Natural killer cell (primary cell): ENCODE measurements at regions not wholly inside any gene's neighbourhood (a gene's known extent, or its start where the extent isn't known, plus 50 kb on each side); places are given as distances from the start of the nearest gene placed in this dataset.

Source experiments
- ATAC-seq, 3 donors: fragments of 150-1000 bp in 2 of 3; fragments of 200-7000 bp in 1 of 3; cut with Tn5 transposase; 1 replicate in 1 of 3; 2 replicates in 2 of 3; pipeline ENCODE4 v1.10.0; 2021; ENCODE audit warnings: mild to moderate bottlenecking in 2 of 3, moderate library complexity in 2 of 3
- DNase-seq, 2 donors: peaks; one replicate each; pipeline versions ENCODE4 v3.0.0 to v3.0.0-alpha.2; 2013 to 2021; ENCODE audit warnings: mixed read lengths in 1 of 2
- H3K27ac ChIP-seq: one replicate; pipeline ENCODE4 v1.5.1; 2013; ENCODE audit warnings: mild to moderate bottlenecking, low read length
- H3K27me3 ChIP-seq: one replicate; pipeline ENCODE4 v1.6.1; 2013; ENCODE audit warnings: low read length; ENCODE audit not compliant: control insufficient read depth, insufficient read depth
- H3K36me3 ChIP-seq: one replicate; pipeline ENCODE4 v1.6.1; 2013; ENCODE audit warnings: low read length; ENCODE audit not compliant: control insufficient read depth, insufficient read depth
- H3K4me1 ChIP-seq: one replicate; pipeline ENCODE4 v1.6.1; 2013; ENCODE audit warnings: low read length; ENCODE audit not compliant: control insufficient read depth, insufficient read depth
- H3K4me3 ChIP-seq: one replicate; pipeline ENCODE4 v1.5.1; 2013; ENCODE audit warnings: low read length
- H3K9me3 ChIP-seq: one replicate; pipeline ENCODE4 v1.6.1; 2013; ENCODE audit warnings: low read length; ENCODE audit not compliant: control insufficient read depth, insufficient read depth
- H3K27ac Mint-ChIP-seq, 2 donors: one replicate each; pipeline ENCODE4 v1.8.0; 2022; ENCODE audit warnings: mild to moderate bottlenecking in 2 of 2, mixed read lengths in 2 of 2, moderate library complexity in 1 of 2
- H3K27me3 Mint-ChIP-seq, 2 donors: one replicate each; pipeline ENCODE4 v1.8.0; 2022; ENCODE audit warnings: low read depth in 2 of 2, mixed read lengths in 2 of 2
- H3K36me3 Mint-ChIP-seq: one replicate; pipeline ENCODE4 v1.8.0; 2022; ENCODE audit warnings: mixed read lengths
- H3K4me1 Mint-ChIP-seq, 2 donors: one replicate each; pipeline ENCODE4 v1.8.0; 2022; ENCODE audit warnings: mixed read lengths in 2 of 2
- H3K4me3 Mint-ChIP-seq: one replicate; pipeline ENCODE4 v1.8.0; 2022; ENCODE audit warnings: mild to moderate bottlenecking, moderate library complexity, mixed read lengths
- H3K9me3 Mint-ChIP-seq, 2 donors: one replicate each; pipeline ENCODE4 v1.8.0; 2022; ENCODE audit warnings: mixed read lengths in 2 of 2
- CTCF ChIP-seq: fragments of 200-600 bp; IDR thresholded peaks from one replicate; pipeline ENCODE4 v1.8.0; 2022; ENCODE audit warnings: antibody characterized with exemption
- WGBS: methylation state at CpG from one replicate; pipeline ENCODE4 v1.1.7; 2013; ENCODE audit warnings: missing lambda C conversion rate; ENCODE audit not compliant: insufficient coverage; 5-methylcytosine and 5-hydroxymethylcytosine counted together
- intact Hi-C: fragments of 100-400 bp; cut with micrococcal nuclease; formaldehyde crosslinking; loops from one replicate; pipeline ENCODE4 v1.14.2; 2022

- Histone ChIP-seq H3K4me3 (no peak overlapping the region), H3K9me3 (no peaks in the 10 kb centered on the region), H3K36me3 (no peaks in the 10 kb centered on the region), H3K27ac (no peak overlapping the region), H3K4me1 (no peaks in the 10 kb centered on the region), H3K27me3 (no peaks in the 10 kb centered on the region)
- intact Hi-C loops = no loop called here
- Mint-ChIP-seq H3K27me3 (no peaks in the 10 kb centered on the region), H3K4me1 (no peaks in the 10 kb centered on the region), H3K4me3 (no peak overlapping the region), H3K36me3 (no peaks in the 10 kb centered on the region), H3K9me3 (peaks cover 0 to 4% of the 10 kb centered on the region in 2 donors), H3K27ac (no peak overlapping the region)
- WGBS = 96% methylated on average over 2 of the region's 2 CpGs
- no peak for TF ChIP-seq CTCF
- DNase-seq (no peak), ATAC-seq (no peak)
Measured at GRCh38 chr3:157652366-157652765, 149.2 kb upstream of the VEPH1 start.

- H3K9me3 ChIP-seq = no peaks in the 10 kb centered on the region
- Mint-ChIP-seq H3K27ac (no peak overlapping the region), H3K9me3 (peaks cover 0 to 4% of the 10 kb centered on the region in 2 donors), H3K36me3 (no peaks in the 10 kb centered on the region), H3K27me3 (no peaks in the 10 kb centered on the region), H3K4me1 (no peaks in the 10 kb centered on the region), H3K4me3 (no peak overlapping the region)
- no peak overlapping the region for H3K4me3 ChIP-seq
- whole genome bisulfite sequencing = no CpG with 5 or more reads among the region's 1 CpG
- no peaks in the 10 kb centered on the region for H3K36me3 ChIP-seq
- intact Hi-C loops = no loop called here
- TF ChIP-seq CTCF = no peak
- H3K27ac ChIP-seq = no peak overlapping the region
- no peak for ATAC-seq
- no peaks in the 10 kb centered on the region for H3K4me1 ChIP-seq
- no peak for DNase-seq
- no peaks in the 10 kb centered on the region for H3K27me3 ChIP-seq
Measured at GRCh38 chr3:157650699-157651098, 147.5 kb upstream of the VEPH1 start.

- no peak for DNase-seq
- TF ChIP-seq CTCF = no peak
Measured at GRCh38 chr3:157650172-157650571, 147.0 kb upstream of the VEPH1 start.

GRCh38 chr3:157649511-157649910 is 146.3 kb upstream of the VEPH1 start:
- H3K4me3 ChIP-seq = no peak overlapping the region
- H3K27ac ChIP-seq = no peak overlapping the region
- H3K36me3 Mint-ChIP-seq = no peaks in the 10 kb centered on the region
- H3K4me1 Mint-ChIP-seq = no peaks in the 10 kb centered on the region
- no peaks in the 10 kb centered on the region for H3K4me1 ChIP-seq
- no peaks in the 10 kb centered on the region for H3K36me3 ChIP-seq
- DNase-seq (no peak), ATAC-seq (no peak)
- no peaks in the 10 kb centered on the region for H3K9me3 ChIP-seq
- no peak overlapping the region for H3K27ac Mint-ChIP-seq
- peaks cover 0 to 4% of the 10 kb centered on the region in 2 donors for H3K9me3 Mint-ChIP-seq
- intact Hi-C loops = no loop called here
- H3K27me3 Mint-ChIP-seq = no peaks in the 10 kb centered on the region
- TF ChIP-seq CTCF = no peak
- no peak overlapping the region for H3K4me3 Mint-ChIP-seq
- 83% methylated on average over 1 of the region's 1 CpG for WGBS
- no peaks in the 10 kb centered on the region for H3K27me3 ChIP-seq

More at GRCh38 chr3:157650172-157650571, 147.0 kb upstream of the VEPH1 start:
- intact Hi-C loops = no loop called here
- H3K4me3 Mint-ChIP-seq = no peak overlapping the region
- H3K27ac Mint-ChIP-seq = no peak overlapping the region
- no peak for ATAC-seq
- 88% methylated on average over 1 of the region's 1 CpG for WGBS
- no peaks in the 10 kb centered on the region for H3K27me3 Mint-ChIP-seq
- H3K4me1 Mint-ChIP-seq = no peaks in the 10 kb centered on the region
- H3K9me3 ChIP-seq = no peaks in the 10 kb centered on the region
- no peaks in the 10 kb centered on the region for H3K4me1 ChIP-seq
- H3K27ac ChIP-seq = no peak overlapping the region
- no peaks in the 10 kb centered on the region for H3K36me3 Mint-ChIP-seq
- H3K4me3 ChIP-seq = no peak overlapping the region
- H3K27me3 ChIP-seq = no peaks in the 10 kb centered on the region
- no peaks in the 10 kb centered on the region for H3K36me3 ChIP-seq
- H3K9me3 Mint-ChIP-seq = peaks cover 0 to 4% of the 10 kb centered on the region in 2 donors
